NCI-H2171 treated with DMSO at 0.1 percent for 48 hours (cell line): ENCODE measurements at regions not wholly inside any gene's neighbourhood (a gene's known extent, or its start where the extent isn't known, plus 50 kb on each side); places are given as distances from the start of the nearest gene placed in this dataset.

Experiments used
- DNase-seq: peaks from one replicate; lab custom pipeline; 2025; lab: John Stamatoyannopoulos, UW

DNA sequence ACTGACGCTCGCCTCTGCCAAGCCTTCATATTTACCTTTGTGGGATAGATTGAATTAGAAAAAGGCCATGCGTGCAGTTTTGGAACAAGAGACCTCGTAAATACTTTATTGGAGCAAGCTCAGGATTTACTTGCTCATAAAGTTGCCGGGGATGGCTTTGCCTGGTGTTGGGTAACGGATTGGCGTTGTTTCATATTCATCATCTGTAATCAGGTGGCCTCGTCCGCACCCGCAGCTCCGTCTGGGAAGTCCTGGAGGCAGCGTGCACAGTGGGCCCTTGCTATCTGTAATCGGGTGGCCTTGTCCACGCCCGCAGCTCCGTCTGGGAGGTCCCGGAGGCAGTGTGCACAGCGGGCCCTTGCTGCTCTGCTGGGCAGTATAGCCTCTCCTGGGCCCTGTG lies 1209.3 kb downstream of the BRD1 start:
- DNase-seq, result no peak

DNA sequence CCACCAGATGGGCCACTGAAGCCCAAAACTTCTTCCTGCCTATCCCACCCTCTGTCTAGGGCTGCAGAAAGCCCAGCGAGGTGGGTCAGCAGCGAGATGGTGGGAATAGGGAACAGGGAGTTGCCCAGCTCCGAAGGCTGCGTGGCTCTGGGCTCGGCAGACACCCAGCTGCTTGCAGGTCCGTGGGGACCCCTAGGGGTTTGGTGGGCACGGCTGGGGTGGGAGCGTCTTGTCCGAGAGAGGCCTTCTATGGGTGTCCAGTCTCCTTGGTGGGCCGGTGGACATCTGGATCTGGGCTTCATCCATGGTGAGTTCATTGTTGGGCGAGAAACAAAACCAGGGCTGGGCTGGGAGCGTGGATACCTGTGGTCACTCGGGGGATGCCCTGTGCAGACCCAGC lies 1211.0 kb downstream of the BRD1 start:
- no peak for DNase-seq

DNA sequence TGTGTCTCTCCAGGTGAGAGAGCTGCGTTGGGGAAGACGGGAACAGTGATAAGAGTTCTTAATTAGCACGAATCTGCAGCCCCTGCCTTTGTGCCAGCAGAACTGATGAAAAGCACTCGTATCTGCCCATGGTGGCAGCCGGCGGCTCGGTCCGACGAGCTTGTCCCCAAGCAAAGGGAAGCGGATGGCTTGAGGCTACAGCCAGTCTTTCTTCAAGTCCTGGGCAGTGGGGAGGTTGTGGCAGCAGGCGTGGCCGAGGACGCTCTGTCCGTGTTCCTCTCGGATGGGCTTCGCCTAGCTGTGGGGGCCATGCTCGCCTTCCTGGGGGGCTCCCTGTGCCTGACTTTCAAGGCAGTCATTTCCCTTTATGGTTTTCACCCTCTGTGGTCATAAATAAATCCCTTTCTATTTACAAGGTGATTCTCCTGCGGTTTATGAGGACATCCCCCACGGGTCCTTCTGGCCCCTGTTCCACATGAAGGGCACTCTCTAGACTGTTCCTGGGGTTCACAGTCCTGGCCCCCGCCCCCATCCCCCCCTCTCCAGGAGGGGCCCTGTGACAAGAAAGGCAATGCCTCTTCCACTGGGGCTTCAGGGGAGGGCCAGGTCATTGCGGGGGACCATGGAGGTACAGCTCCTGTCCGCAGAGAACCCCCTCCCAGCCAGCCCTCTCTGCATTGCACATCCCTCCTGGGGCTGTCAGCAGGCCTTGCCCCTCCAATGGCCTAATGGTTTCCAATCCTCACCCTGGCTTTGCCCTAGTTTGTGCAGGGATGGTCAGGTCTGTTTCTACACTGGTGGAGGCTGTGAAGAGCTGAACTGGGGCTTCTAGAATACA lies 1212.3 kb downstream of the BRD1 start:
- DNase-seq, result no peak

DNA sequence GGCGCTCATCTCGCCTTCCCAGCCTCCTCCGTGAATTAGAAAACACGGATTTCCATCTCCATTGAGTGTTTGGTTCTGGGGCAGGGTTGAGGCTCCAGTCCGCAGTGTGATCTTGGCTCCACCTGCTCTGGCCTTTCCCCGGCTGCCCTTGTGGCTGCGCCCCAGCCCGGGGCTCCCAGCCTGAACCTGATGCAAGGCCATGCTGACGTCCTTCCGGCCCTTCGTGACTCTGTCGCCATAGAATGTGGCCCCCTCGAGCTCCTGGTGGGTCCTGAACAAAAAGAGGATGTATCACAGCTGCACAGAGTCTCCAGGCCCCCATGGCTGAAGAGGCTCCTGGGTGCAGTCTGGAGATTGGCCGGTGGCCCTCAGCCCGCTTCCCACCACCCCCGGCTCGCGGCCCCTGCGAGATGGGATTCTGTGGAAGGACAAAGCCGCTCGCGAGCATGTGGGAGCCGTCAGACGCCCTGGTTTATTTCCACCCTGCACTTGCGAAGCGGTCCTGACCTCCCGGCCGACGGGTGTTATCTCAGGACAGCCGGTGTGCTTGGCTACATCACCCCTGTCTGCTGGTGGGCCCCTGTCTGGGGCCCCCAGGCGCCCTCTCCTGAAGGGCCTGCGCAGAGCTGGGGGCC lies 1214.0 kb downstream of the BRD1 start:
- DNase-seq, result no peak

DNA sequence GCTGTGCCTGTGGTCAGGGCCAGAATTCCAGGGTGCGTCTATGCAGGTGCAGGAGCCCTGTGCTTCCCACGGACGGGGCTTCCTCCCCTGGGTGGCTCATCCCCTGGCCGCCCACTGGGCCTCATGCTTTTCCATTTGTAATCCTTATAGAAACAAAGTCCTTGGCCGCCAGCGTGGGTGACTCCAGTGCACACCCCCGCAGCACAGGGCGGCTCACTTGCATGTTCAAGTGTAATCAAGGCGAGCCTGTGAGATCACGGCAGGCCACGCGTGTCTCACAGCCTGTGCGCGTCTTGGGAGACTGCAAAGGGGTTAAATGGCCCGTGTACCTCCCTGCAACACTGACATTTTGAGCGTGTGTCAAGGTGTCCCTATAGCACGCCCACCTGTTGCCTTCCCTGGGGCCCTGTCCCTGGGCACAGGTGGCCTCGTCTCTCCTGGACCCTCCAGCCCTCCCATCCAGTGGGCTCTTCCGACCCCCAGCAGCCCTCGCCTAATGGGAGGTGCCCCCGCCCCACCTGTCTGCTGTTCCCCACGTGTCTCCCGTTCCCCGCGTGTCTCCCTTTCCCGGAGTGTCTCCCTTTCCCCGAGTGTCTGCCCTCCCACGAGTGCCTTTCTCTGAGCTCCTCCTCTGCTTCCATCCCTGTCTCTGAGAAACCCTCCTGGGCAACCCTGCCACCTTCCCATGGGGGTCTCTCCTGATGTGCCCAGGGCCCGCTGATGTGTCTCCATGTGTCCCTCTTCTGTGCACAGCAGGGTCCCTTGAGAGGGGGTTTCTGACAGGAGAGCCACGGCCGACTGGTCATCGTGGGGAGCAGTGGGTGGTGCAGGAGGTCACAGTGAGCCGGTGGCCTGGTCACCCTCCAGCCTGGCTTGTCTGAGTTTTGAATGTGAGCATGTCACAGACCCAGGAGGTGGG lies 1215.3 kb downstream of the BRD1 start:
- DNase-seq, result no peak

DNA sequence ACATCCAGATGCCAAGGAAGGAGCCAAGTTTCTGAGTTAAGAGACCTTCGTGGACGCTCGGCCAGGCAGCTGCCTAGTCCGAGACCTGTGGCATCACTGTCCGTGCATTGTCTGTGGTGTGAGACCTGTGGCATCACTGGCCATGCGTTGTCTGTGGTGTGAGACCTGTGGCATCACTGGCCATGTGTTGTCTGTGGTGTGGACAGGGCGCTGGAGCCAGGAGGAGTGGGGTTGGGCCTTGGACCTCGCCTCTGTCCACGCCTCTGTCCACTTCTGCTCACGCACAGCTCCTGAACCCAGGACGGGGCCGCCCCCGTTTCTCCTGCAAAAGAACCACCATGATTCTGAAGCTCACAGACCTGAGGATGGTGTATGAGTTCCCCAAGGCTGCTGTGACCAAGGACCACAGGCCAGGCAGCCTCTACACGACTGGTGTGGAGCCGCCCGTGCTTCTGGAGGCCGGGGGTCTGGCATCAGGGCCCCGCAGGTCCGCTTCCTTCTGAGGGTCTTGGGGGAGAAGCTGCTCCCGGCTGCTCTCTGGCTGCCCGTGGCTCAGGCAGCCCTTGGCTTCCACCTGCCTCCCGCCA lies 1218.3 kb downstream of the BRD1 start:
- DNase-seq, result no peak

DNA sequence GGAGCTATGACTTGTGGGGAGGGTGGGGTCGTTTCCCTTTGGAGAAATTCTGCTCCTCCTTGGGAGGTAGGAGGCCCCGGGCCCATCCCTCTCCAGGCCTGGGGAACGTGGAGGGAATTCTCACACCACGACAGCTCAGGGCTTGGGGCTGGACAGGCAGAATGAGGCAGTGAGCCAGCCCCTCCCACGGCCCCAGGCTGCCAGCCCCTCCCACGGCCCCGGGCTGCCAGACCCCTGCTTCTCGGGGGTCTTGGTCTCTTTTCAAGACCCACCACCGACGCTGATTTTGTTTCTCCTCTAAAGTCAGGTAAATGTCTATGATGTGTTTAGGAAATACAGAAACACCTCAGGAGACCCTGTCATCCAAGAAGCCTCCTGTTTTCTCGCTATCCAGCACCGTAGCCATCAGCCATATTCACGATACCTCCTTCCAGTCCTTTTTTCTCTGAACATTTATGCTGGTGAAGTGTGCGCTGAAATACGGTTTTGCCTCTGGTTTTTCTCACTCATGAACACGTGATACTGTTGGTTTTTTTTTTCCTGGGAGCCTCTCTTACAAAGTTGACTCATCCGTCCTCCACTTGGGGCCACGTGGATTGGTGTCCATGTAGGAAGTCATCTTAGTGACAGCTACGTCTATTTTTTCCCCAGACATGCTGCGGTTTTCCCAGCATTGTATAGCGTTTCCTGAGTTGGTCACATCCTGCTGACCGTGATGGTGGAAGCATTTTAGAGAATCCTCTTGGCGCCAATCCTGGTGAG lies 1219.6 kb downstream of the BRD1 start:
- DNase-seq, result no peak

DNA sequence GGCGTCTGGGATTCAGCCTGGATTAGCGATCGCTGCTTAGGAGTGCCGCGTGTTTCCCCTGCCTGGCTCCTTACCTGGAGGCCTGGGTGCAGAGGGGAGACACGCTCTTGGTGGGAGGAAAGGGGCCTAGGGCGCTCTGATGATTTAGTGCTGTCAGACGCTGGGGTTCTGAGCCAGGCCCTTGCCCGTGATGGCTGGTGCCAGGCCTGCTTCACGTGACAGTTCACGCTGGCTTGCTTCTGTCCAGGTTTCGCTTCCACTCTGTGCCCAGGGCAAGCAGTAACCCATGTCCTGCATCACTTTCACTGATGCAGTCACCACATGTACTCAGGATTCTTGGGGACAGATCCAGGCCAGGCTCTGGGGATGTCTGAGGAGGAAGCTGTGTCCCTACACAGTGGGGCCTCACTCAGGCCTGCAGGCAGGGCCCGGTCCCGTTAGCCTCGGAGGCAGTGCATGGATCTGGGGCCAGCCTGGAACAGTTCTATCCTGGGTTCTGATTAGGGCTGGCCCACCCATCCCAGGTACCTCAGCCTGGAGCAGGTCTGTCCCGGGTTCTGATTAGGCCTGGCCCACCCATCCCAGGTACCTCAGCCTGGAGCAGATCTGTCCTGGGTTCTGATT lies 1220.9 kb downstream of the BRD1 start:
- no peak for DNase-seq

DNA sequence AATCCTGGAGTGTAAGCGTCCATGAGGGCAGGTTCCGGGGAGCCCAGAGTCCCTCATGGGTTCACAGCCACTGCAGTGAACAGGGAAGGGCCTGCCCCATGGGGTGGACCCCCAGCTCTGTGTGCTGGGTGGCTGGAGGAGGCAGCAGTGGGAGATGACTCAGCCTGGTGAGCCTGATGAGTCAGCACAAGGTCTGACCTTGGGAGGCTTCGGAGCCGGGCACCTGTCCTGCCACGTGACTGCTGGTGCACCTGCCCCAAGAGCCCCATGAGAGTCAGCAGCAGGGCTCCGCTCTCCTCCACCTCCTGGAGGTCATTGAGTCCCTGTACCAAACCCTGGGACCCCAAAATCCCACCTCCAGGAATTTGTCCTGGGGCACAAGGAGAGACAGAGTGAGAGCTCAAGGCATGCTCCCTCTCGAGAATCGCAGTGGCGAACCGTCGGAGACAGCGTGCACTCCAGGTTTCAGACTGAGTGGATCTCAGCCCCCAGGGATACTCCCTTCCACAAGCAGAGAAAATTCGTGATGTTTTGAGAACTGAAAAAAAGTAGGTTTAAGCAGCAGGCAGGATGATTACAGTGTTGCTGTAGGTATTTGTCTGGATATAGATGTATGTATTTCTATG lies 1221.7 kb downstream of the BRD1 start:
- DNase-seq, result peak; percentile 23

DNA sequence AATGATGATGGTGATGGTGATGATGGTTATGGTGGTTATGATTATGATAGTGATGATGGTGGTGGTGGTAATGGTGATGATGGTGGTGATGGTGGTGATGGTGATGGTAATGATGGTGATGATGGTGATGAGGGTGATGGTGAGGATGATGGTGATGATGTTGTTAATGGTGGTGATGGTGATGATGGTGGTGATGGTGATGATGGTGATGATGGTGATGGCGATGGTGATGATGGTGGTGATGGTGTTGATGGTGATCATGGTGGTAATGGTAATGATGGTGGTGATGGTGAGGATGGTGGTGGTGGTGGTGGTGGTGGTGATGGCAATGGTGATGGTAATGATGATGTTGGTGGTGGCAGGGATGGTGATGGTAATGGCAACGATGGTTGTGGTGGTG lies 1222.5 kb downstream of the BRD1 start:
- no peak for DNase-seq

DNA sequence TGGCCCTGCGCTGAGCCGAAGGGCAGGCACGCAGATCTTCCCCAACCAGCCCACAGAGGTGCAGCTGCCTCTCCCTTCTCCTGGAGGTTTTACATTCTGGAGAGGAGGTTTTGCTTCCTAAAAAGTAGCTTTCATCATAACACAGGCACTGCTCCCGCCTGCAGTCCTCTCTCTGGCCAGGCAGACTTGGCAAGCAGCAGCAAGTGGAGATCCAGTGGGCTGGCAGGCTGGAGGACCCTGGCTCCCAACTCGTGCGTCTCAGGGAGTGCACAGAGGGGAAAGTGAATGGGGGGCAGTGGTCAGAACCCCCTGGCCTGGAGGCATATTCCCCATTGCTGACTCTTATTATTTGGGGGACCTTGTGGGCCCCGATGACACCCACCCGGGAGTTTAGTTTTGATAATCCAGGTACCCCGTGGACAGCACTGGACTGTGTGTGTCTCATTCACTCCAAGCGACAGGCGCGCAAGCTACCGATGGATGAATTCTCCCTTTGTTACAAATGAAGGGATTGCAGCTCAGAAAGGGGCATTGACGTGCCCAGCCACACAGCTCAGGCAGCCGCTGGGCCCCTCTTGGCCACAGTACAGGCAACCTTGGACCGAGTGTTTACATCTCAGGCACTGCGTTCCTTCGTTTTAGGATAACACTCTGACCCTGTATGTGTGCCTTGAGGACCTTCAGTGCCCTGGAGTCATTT lies 1223.9 kb downstream of the BRD1 start:
- no peak for DNase-seq

DNA sequence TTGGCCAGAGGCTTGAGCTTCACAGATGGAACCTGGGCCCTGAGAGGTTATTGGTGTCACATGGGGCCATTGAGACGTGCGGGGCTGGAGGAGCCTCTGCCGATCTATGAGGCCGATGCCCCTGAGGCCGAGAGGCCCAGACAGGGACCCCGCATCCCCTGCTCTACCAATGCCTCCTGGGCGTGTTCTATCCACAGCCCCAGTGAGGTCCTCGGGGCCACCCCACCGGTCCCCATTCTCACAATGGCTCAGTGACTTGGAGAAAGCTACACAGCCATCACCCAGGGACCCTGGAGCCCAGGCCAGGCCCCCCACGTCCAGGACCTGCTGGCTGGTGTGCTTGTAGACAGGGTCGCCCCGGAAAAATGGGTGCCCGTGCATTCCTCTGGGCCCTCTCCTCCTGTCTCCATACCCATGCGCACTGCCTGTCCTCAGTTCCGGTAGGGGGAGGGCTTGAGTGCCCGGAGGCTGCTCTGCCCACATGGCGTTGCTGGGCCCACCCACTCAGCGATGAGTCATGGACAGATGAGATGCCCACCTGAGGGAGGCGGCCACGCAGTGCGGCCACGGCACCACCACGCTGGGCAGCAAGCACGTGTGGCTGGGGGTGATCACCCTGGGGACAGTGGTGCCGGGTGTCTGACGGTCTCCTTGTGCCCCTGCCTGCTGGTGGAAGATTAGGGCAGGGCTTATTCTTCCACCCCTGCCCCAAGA lies 1224.7 kb downstream of the BRD1 start:
- no peak for DNase-seq

DNA sequence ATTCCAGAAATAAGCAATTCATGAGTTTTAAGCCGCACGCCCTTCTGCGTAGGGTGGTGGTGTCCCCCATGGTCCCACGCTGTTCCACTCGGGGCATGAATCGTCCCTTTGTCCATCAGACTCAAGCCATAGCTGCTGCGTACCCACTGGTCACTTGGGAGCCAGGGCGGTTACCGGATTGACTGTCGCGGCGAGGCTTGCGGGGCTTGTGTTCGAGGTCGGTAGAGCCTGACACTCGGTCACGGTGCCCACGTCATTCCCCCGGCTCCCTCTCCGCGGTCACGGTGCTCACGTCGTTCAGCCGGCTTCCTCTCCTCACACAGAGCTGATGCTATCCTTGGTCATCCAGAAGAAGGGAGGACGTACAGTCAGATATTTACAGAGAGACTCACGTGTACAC lies 1227.0 kb downstream of the BRD1 start:
- no peak for DNase-seq

DNA sequence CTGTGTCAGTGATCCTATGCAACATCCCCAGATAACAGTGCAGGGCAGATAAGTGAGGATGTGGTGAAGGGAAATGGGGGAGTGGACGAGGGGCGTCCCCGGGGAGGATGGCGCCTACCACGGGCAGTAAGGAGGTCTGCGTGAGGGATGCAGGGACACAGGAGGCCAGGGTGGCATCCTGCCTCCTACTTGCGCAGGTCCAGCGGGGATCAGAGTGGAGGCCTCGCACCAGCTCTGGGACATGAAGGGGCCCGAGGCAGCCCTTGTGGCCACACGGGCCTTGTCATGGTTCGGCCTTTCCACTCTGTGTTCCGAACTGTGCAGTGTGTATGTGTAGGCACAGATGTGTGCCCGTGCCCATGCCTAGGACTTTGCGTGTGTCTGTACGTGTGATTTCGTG lies 1227.5 kb downstream of the BRD1 start:
- no peak for DNase-seq

DNA sequence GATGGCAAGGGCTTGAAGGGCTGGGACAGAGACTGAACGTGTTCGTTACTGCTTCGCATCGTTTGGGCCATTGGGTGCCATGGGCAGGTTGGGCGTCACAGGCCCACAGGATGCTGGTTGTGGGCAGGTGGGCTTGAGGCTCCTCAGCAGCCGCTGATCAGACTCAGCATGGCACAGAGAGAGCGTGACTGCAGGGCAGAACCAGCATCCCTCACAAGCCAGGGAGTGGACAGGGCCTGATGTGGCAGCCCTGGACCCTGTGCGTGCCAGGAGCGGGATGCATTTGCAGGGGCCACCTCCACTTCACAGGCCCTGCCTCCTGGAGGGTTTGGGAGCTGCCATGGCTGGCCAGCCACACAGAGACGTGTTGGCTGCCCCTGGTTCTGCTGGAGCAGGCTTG lies 1228.3 kb downstream of the BRD1 start:
- no peak for DNase-seq

DNA sequence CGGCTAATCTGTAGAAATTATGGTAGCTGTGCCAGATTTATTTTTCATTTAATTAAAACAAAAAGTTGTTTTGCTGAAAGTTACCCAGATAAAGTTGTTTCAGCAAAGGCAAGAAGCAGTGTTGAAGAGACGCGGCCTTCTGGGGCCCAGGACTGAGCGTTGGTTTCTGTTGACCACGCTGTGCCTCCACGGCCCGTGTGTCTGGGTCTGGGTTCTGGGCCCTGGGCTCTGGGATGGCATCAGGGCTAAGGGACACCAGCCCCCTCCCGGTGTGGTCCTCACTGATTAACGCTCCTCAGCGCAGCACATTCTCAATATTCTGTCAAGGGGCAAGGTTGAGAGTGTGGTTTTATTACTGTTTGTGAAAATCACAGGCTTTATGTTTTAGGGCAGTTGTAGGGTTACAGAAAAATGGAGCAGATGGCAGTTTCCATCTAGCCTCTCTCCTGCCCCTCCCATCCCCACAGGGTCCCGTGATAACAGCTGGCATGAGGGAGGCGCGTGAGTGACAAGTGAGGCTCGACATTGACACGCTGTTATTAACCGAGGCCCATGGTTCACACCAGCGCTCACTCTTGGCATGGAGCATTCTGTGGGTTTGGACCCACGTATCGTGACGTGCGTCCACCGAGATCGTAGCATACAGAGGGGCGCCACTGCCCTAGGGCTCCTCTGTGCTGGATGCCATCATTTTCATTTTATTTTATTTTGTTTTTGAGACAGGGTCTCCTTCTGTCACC lies 1231.4 kb downstream of the BRD1 start:
- peak; percentile 89 for DNase-seq

DNA sequence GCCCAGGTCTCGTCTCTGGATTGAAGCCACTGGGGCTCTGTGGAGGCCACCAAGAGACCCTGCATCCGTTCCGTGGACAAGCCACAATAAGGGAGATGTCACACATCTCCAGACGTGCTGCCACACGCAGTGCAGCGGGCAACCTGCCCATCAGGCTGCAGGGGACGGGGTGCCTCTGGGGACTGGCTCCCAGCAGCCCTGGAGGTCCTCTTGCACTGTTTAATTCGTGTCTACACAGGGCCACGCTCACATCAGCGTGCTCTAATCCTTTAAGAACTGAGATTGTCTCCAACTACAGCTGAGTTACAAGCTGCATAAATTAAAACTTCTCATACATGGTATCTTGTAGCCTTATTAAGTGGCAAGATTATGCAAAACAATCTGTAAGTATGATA lies 1232.2 kb downstream of the BRD1 start:
- peak; percentile 51 for DNase-seq

DNA sequence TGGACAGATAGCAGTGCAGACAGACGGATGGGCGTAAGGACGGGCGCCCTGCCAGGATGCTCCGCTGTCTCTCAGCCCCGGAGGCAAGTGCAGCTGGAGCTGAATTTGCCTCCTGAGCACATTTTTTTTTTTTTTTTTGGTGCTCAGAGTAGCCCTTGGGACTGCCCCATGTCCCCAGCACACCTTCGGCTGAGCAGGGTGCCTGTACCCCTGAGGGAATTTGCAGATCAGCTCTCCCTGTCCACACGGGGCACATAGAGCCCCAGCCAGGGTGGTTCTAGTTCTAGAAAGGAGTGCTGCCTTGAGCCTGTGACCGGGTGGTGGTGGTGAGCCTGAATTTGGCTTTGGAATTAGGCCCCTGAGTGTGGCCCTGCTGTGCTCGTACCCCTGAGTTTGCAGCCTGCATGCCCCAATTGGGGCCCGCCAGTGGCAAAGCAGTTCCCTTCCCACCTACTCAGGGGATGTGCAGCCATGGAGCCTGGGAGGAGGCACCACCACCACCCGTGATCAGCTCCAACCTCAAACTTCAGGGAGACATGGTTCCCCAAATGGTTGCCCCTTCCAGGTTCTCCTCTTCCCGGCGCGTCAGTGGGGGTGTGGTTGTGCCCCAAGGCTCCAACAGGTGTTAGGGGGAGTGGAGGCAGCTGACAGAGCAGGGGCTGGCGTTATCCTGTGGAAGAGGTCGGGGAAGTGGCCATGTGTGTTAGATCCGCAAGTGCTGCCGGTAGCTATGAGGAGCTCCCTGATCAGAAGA lies 1232.7 kb downstream of the BRD1 start:
- no peak for DNase-seq
